Ectodermal cell (in vitro differentiated cells): ENCODE measurements at regions not wholly inside any gene's neighbourhood (a gene's known extent, or its start where the extent isn't known, plus 50 kb on each side); places are given as distances from the start of the nearest gene placed in this dataset.

Source experiments
- H3K27ac ChIP-seq: 2 replicates; pipeline ENCODE4 v1.7.0; 2013; ENCODE audit warnings: mild to moderate bottlenecking, low read depth, low read length; ENCODE audit not compliant: insufficient read depth, poor library complexity, severe bottlenecking
- H3K27me3 ChIP-seq: 2 replicates; pipeline ENCODE4 v1.7.0; 2013; ENCODE audit warnings: mild to moderate bottlenecking, low read length; ENCODE audit not compliant: insufficient read depth, control insufficient read depth, poor library complexity, severe bottlenecking
- H3K36me3 ChIP-seq: one replicate; pipeline ENCODE4 v1.7.0; 2013; ENCODE audit warnings: low read length; ENCODE audit not compliant: control insufficient read depth, insufficient read depth
- H3K4me1 ChIP-seq: one replicate; pipeline ENCODE4 v1.7.0; 2013; ENCODE audit warnings: low read length; ENCODE audit not compliant: control insufficient read depth, insufficient read depth
- H3K4me3 ChIP-seq: 2 replicates; pipeline ENCODE4 v1.7.0; 2013; ENCODE audit warnings: low read depth, low read length, control low read depth; ENCODE audit not compliant: insufficient read depth
- H3K9me3 ChIP-seq: 2 replicates; pipeline ENCODE4 v1.7.0; 2013; ENCODE audit warnings: mild to moderate bottlenecking, low read length, moderate library complexity; ENCODE audit not compliant: control insufficient read depth
- WGBS, 2 experiments: methylation state at CpG; one replicate each; pipeline ENCODE4 v1.1.7; 2013; ENCODE audit warnings: missing lambda C conversion rate in 2 of 2; 5-methylcytosine and 5-hydroxymethylcytosine counted together

GRCh38 chr5:87997662-87998061 is 271.0 kb downstream of the TMEM161B start:
- 88 to 89% methylated on average over 2 of the region's 3 CpGs for whole genome bisulfite sequencing, 2 experiments
- no peaks in the 10 kb centered on the region for H3K4me1 ChIP-seq
- H3K36me3 ChIP-seq = no peaks in the 10 kb centered on the region
- H3K27ac ChIP-seq = no peak overlapping the region
- no peaks in the 10 kb centered on the region for H3K9me3 ChIP-seq
- H3K4me3 ChIP-seq = no peak overlapping the region
- no peaks in the 10 kb centered on the region for H3K27me3 ChIP-seq

GRCh38 chr5:87966213-87966612 is 302.4 kb downstream of the TMEM161B start:
- WGBS, 2 experiments = 43 to 47% methylated on average over 2 of the region's 2 CpGs
- Histone ChIP-seq H3K36me3 (no peaks in the 10 kb centered on the region), H3K4me1 (no peaks in the 10 kb centered on the region), H3K9me3 (no peaks in the 10 kb centered on the region), H3K4me3 (no peak overlapping the region), H3K27me3 (no peaks in the 10 kb centered on the region), H3K27ac (no peak overlapping the region)

GRCh38 chr5:87954121-87954520 is 314.5 kb downstream of the TMEM161B start:
- H3K9me3 ChIP-seq = no peaks in the 10 kb centered on the region
- H3K27me3 ChIP-seq = no peaks in the 10 kb centered on the region
- no peak overlapping the region for H3K27ac ChIP-seq
- peaks cover 13% of the 10 kb centered on the region for H3K4me1 ChIP-seq
- no peak overlapping the region for H3K4me3 ChIP-seq
- no peaks in the 10 kb centered on the region for H3K36me3 ChIP-seq

GRCh38 chr5:87951661-87952060 is 317.0 kb downstream of the TMEM161B start:
- Histone ChIP-seq H3K36me3 (no peaks in the 10 kb centered on the region), H3K4me3 (no peak overlapping the region), H3K27ac (no peak overlapping the region), H3K4me1 (peaks cover 13% of the 10 kb centered on the region), H3K27me3 (no peaks in the 10 kb centered on the region), H3K9me3 (no peaks in the 10 kb centered on the region)
- WGBS, 2 experiments = 90 to 92% methylated on average over 1 of the region's 1 CpG

- Histone ChIP-seq H3K4me3 (no peak overlapping the region), H3K4me1 (peaks cover 15% of the 10 kb centered on the region), H3K36me3 (no peaks in the 10 kb centered on the region), H3K27ac (no peak overlapping the region), H3K9me3 (no peaks in the 10 kb centered on the region), H3K27me3 (no peaks in the 10 kb centered on the region)
- 85 to 90% methylated on average over 5 to 9 of the region's 10 CpGs for WGBS, 2 experiments
These were observed 318.7 kb downstream of the TMEM161B start for GRCh38 chr5:87949676-87950631.

- peaks cover 21% of the 10 kb centered on the region for H3K4me1 ChIP-seq
- no peak overlapping the region for H3K27ac ChIP-seq
- no peak overlapping the region for H3K4me3 ChIP-seq
- no peaks in the 10 kb centered on the region for H3K9me3 ChIP-seq
- H3K27me3 ChIP-seq = no peaks in the 10 kb centered on the region
- H3K36me3 ChIP-seq = no peaks in the 10 kb centered on the region
- 92 to 95% methylated on average over 2 of the region's 2 CpGs for WGBS, 2 experiments
These were observed 320.2 kb downstream of the TMEM161B start for GRCh38 chr5:87948486-87948885.

GRCh38 chr5:87946271-87946670 is 322.4 kb downstream of the TMEM161B start:
- peaks cover 19% of the 10 kb centered on the region for H3K4me1 ChIP-seq
- H3K27ac ChIP-seq = no peak overlapping the region
- no peaks in the 10 kb centered on the region for H3K27me3 ChIP-seq
- H3K36me3 ChIP-seq = no peaks in the 10 kb centered on the region
- H3K9me3 ChIP-seq = no peaks in the 10 kb centered on the region
- 94 to 95% methylated on average over 4 of the region's 4 CpGs for WGBS, 2 experiments
- H3K4me3 ChIP-seq = no peak overlapping the region

GRCh38 chr5:87945286-87945650 is 323.4 kb downstream of the TMEM161B start:
- Histone ChIP-seq H3K27me3 (no peaks in the 10 kb centered on the region), H3K9me3 (no peaks in the 10 kb centered on the region), H3K4me1 (peaks cover 14% of the 10 kb centered on the region), H3K4me3 (no peak overlapping the region), H3K36me3 (no peaks in the 10 kb centered on the region), H3K27ac (no peak overlapping the region)
- 100% methylated on average over 1 to 2 of the region's 2 CpGs for WGBS, 2 experiments

GRCh38 chr5:87944553-87945285 is 323.9 kb downstream of the TMEM161B start:
- H3K9me3 ChIP-seq = no peaks in the 10 kb centered on the region
- no peak overlapping the region for H3K4me3 ChIP-seq
- peak overlapping the region; percentile 56 for H3K27ac ChIP-seq
- peaks cover 10% of the 10 kb centered on the region for H3K4me1 ChIP-seq
- no peaks in the 10 kb centered on the region for H3K36me3 ChIP-seq
- H3K27me3 ChIP-seq = no peaks in the 10 kb centered on the region
- 9 to 10% methylated on average over 9 of the region's 9 CpGs for WGBS, 2 experiments

- WGBS, 2 experiments = 79 to 100% methylated on average over 1 to 3 of the region's 4 CpGs
- H3K27me3 ChIP-seq = no peaks in the 10 kb centered on the region
- peaks cover 8% of the 10 kb centered on the region for H3K4me1 ChIP-seq
- no peak overlapping the region for H3K27ac ChIP-seq
- H3K36me3 ChIP-seq = no peaks in the 10 kb centered on the region
- no peaks in the 10 kb centered on the region for H3K9me3 ChIP-seq
- H3K4me3 ChIP-seq = no peak overlapping the region
These were observed 327.9 kb downstream of the TMEM161B start for GRCh38 chr5:87940775-87941174.
